Activated naive CD4-positive, alpha-beta T cell treated with anti-CD3 and anti-CD28 coated beads for 36 hours (primary cell): ENCODE measurements at regions not wholly inside any gene's neighbourhood (a gene's known extent, or its start where the extent isn't known, plus 50 kb on each side); places are given as distances from the start of the nearest gene placed in this dataset.

ENCODE experiments used
- CTCF ChIA-PET: fragments of 350-600 bp; sonication (Branson Sonifier 250); formaldehyde crosslinking; loops from one replicate; lab custom pipeline; 2021; ENCODE audit warnings: antibody characterized with exemption; lab: Charles Lee
- DNase-seq: peaks from one replicate; pipeline ENCODE4 v3.0.0-alpha.2; 2020
- H3K27ac Mint-ChIP-seq: one replicate; pipeline ENCODE4 v1.8.0; 2021; ENCODE audit warnings: mild to moderate bottlenecking, mixed read lengths
- H3K27me3 Mint-ChIP-seq: one replicate; pipeline ENCODE4 v1.8.0; 2021; ENCODE audit warnings: low read depth, mixed read lengths
- H3K36me3 Mint-ChIP-seq: one replicate; pipeline ENCODE4 v1.8.0; 2021; ENCODE audit warnings: low read depth, mixed read lengths
- H3K4me1 Mint-ChIP-seq: one replicate; pipeline ENCODE4 v1.8.0; 2021; ENCODE audit warnings: low read depth, mixed read lengths
- H3K4me3 Mint-ChIP-seq: one replicate; pipeline ENCODE4 v1.8.0; 2021; ENCODE audit warnings: mild to moderate bottlenecking, moderate library complexity, mixed read lengths
- H3K9me3 Mint-ChIP-seq: one replicate; pipeline ENCODE4 v1.8.0; 2021; ENCODE audit warnings: mixed read lengths
- intact Hi-C: fragments of 100-400 bp; cut with micrococcal nuclease; formaldehyde crosslinking; loops from one replicate; pipeline ENCODE4 v1.15.1; 2023

DNA sequence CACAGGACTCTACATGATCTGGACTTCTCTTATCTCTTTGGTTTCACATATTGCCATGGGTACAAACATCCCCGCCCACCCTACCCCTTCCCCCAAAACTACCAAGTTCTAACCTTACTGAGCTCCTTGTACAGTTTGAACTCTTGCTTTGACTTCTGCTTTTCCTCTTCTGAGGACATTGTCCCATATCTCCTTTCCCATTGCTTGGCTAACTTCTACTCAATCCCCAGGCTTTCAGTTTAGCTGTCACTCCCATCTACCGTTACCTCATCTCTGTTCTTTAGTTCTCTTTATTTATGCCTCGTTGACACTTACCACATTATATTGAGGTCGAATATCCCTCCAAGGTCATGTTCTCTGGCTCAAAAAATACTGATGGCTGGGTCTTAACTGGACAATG, 393.5 kb upstream of the CADM1 start:
- H3K9me3 Mint-ChIP-seq = peaks cover 2% of the 10 kb centered on the region
- no peak overlapping the region for H3K27ac Mint-ChIP-seq
- no peaks in the 10 kb centered on the region for H3K27me3 Mint-ChIP-seq
- no peak overlapping the region for H3K4me3 Mint-ChIP-seq
- H3K36me3 Mint-ChIP-seq = no peaks in the 10 kb centered on the region
- H3K4me1 Mint-ChIP-seq = no peaks in the 10 kb centered on the region
- DNase-seq = no peak
- intact Hi-C loops = no loop called here
- CTCF ChIA-PET = no interaction called here

GRCh38 chr11:115896084-115896483, 391.9 kb upstream of the CADM1 start:
- Mint-ChIP-seq H3K4me3 (no peak overlapping the region), H3K9me3 (no peaks in the 10 kb centered on the region), H3K27ac (no peak overlapping the region), H3K36me3 (no peaks in the 10 kb centered on the region), H3K27me3 (no peaks in the 10 kb centered on the region), H3K4me1 (no peaks in the 10 kb centered on the region)
- intact Hi-C loops = no loop called here
- CTCF ChIA-PET = no interaction called here
- no peak for DNase-seq

GRCh38 chr11:115895594-115895993, 391.4 kb upstream of the CADM1 start:
- no peaks in the 10 kb centered on the region for H3K36me3 Mint-ChIP-seq
- H3K27me3 Mint-ChIP-seq = no peaks in the 10 kb centered on the region
- intact Hi-C loops = no loop called here
- no peaks in the 10 kb centered on the region for H3K4me1 Mint-ChIP-seq
- DNase-seq = no peak
- peaks cover 3% of the 10 kb centered on the region for H3K9me3 Mint-ChIP-seq
- no peak overlapping the region for H3K4me3 Mint-ChIP-seq
- CTCF ChIA-PET = no interaction called here
- no peak overlapping the region for H3K27ac Mint-ChIP-seq

DNA sequence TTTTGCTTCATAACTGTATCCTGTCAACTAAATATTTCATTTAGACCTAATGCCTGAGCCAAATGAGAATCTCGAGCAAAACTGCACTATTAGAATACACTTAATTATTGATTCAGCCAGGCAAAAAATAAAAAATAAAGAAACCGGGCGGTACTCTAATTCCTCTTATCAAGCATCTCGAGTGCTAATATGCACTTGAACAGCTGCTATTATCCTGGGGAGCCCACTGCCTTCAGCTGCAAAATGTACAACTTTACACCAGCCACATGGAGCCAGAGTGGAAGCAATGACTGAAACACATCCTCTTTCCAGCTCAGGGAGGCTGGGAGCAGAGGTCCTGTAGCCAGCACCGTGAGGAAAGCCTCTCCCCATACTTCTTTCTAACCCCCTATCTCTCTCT, 390.0 kb upstream of the CADM1 start:
- no peaks in the 10 kb centered on the region for H3K4me1 Mint-ChIP-seq
- H3K27me3 Mint-ChIP-seq = no peaks in the 10 kb centered on the region
- CTCF ChIA-PET = no interaction called here
- H3K9me3 Mint-ChIP-seq = peaks cover 3% of the 10 kb centered on the region
- DNase-seq = no peak
- H3K4me3 Mint-ChIP-seq = no peak overlapping the region
- no peaks in the 10 kb centered on the region for H3K36me3 Mint-ChIP-seq
- intact Hi-C loops = no loop called here
- H3K27ac Mint-ChIP-seq = no peak overlapping the region

- Mint-ChIP-seq H3K27me3 (no peaks in the 10 kb centered on the region), H3K36me3 (no peaks in the 10 kb centered on the region), H3K4me3 (no peak overlapping the region), H3K4me1 (no peaks in the 10 kb centered on the region), H3K9me3 (peaks cover 3% of the 10 kb centered on the region), H3K27ac (no peak overlapping the region)
- intact Hi-C loops = no loop called here
- no peak for DNase-seq
- CTCF ChIA-PET = interaction anchor here (0.9 kb wide), 1 partner anchor 11 kb away, joined by 3 read pairs; no protein-coding TSS in a partner anchor
These were observed 389.4 kb upstream of the CADM1 start for GRCh38 chr11:115893461-115894099.

DNA sequence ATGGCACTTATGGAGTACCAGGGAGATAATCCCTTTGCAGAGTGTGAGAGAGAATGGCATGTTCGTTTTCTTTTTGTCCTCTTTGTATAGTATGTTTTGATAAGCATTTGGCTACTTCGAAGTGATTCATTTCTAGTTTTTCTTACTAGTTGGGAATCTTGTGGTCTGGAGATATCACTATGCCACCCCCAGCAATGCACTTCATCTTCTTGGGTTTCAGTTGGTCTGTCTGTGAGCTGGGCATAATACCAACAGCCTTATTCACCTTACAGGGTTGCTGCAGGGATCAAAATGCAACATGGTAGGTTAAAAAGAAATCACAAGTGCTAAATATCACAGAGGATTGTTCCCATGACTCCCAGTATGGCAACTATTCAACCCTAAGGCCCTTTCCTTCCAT, 387.8 kb upstream of the CADM1 start:
- H3K27me3 Mint-ChIP-seq = no peaks in the 10 kb centered on the region
- intact Hi-C loops = no loop called here
- no peaks in the 10 kb centered on the region for H3K36me3 Mint-ChIP-seq
- H3K4me3 Mint-ChIP-seq = no peak overlapping the region
- no peak overlapping the region for H3K27ac Mint-ChIP-seq
- H3K4me1 Mint-ChIP-seq = no peaks in the 10 kb centered on the region
- H3K9me3 Mint-ChIP-seq = peaks cover 3% of the 10 kb centered on the region
- CTCF ChIA-PET = no interaction called here
- DNase-seq = no peak

DNA sequence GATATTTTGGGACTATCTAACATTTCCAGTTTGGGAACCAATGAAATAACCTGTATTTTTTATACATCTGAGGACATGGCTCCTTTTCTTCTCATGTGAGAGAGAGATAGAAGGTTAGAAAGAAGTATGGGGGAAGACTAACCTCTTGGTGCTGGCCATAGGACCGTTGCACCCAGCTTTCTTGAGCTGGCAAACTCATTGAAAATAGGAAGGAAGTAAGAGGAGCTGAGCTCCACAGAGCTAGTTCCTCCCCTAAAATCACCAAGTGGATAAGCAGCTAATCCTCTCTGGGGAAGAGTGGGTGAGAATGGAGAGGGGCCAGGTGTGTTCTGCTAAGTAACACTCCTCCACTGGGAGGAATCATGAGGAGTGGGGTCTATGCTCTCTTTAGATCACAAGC, 387.4 kb upstream of the CADM1 start:
- CTCF ChIA-PET = no interaction called here
- intact Hi-C loops = no loop called here
- Mint-ChIP-seq H3K4me3 (no peak overlapping the region), H3K9me3 (peaks cover 3% of the 10 kb centered on the region), H3K4me1 (no peaks in the 10 kb centered on the region), H3K27ac (no peak overlapping the region), H3K36me3 (no peaks in the 10 kb centered on the region), H3K27me3 (no peaks in the 10 kb centered on the region)
- no peak for DNase-seq

- intact Hi-C loops = no loop called here
- DNase-seq = no peak
- peaks cover 3% of the 10 kb centered on the region for H3K9me3 Mint-ChIP-seq
- H3K36me3 Mint-ChIP-seq = no peaks in the 10 kb centered on the region
- H3K4me1 Mint-ChIP-seq = no peaks in the 10 kb centered on the region
- no peak overlapping the region for H3K4me3 Mint-ChIP-seq
- H3K27me3 Mint-ChIP-seq = no peaks in the 10 kb centered on the region
- no peak overlapping the region for H3K27ac Mint-ChIP-seq
- CTCF ChIA-PET = no interaction called here
These were observed 386.3 kb upstream of the CADM1 start for GRCh38 chr11:115890500-115890899.

DNA sequence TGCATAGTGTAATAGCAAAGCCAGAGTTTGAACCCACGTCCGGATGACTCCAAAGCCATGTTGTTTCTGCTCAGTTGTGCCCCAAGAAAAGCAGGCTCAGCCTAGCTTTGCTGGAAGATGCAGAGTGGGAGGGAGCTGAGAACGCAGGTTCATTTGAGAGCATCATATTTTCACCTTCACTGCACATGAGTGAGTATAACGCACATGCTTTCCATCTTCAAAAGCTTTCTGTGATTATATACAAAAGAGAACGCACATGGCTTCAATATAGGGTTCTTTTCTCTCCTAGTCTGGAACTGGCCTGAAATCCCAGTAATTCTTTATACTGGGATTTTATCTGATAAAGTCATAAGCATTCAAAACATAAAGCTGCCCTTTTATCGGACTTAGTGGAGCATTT, 385.5 kb upstream of the CADM1 start:
- Mint-ChIP-seq H3K27ac (no peak overlapping the region), H3K36me3 (no peaks in the 10 kb centered on the region), H3K9me3 (peaks cover 3% of the 10 kb centered on the region), H3K27me3 (no peaks in the 10 kb centered on the region), H3K4me1 (no peaks in the 10 kb centered on the region), H3K4me3 (no peak overlapping the region)
- intact Hi-C loops = no loop called here
- DNase-seq = no peak
- CTCF ChIA-PET = no interaction called here

GRCh38 chr11:115887727-115888126, 383.5 kb upstream of the CADM1 start:
- DNase-seq = no peak
- CTCF ChIA-PET = no interaction called here
- intact Hi-C loops = no loop called here
- Mint-ChIP-seq H3K36me3 (no peaks in the 10 kb centered on the region), H3K4me3 (no peak overlapping the region), H3K4me1 (no peaks in the 10 kb centered on the region), H3K27ac (no peak overlapping the region), H3K9me3 (peaks cover 5% of the 10 kb centered on the region), H3K27me3 (no peaks in the 10 kb centered on the region)

- Mint-ChIP-seq H3K36me3 (no peaks in the 10 kb centered on the region), H3K27me3 (no peaks in the 10 kb centered on the region), H3K27ac (no peak overlapping the region), H3K4me3 (no peak overlapping the region), H3K4me1 (no peaks in the 10 kb centered on the region), H3K9me3 (peaks cover 5% of the 10 kb centered on the region)
- intact Hi-C loops = no loop called here
- DNase-seq = no peak
- CTCF ChIA-PET = no interaction called here
These were observed 383.1 kb upstream of the CADM1 start for GRCh38 chr11:115887316-115887715.

DNA sequence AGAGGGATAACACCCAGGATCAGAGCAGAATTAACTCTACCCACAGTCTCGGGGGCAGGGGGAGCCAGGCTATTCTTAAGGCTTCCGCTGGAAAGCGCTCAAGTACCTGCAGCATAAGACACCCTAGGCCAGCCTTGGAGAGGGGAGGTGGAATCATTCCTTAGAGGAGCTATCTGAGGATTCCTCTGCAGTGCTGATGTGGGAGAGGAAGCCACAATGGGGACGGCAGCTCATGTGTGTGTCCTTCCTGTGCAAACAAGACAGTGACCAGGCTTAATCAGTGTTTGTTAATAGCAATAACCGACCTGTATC, 382.2 kb upstream of the CADM1 start:
- CTCF ChIA-PET = no interaction called here
- Mint-ChIP-seq H3K4me3 (no peak overlapping the region), H3K27me3 (no peaks in the 10 kb centered on the region), H3K36me3 (no peaks in the 10 kb centered on the region), H3K9me3 (peaks cover 10% of the 10 kb centered on the region), H3K4me1 (no peaks in the 10 kb centered on the region), H3K27ac (no peak overlapping the region)
- intact Hi-C loops = no loop called here
- DNase-seq = no peak

- no peaks in the 10 kb centered on the region for H3K27me3 Mint-ChIP-seq
- no peak overlapping the region for H3K4me3 Mint-ChIP-seq
- intact Hi-C loops = no loop called here
- CTCF ChIA-PET = interaction anchor here (0.5 kb wide), 1 partner anchor 352 kb away, joined by 5 read pairs; no protein-coding TSS in a partner anchor
- H3K9me3 Mint-ChIP-seq = peaks cover 11% of the 10 kb centered on the region
- no peaks in the 10 kb centered on the region for H3K4me1 Mint-ChIP-seq
- no peaks in the 10 kb centered on the region for H3K36me3 Mint-ChIP-seq
- no peak overlapping the region for H3K27ac Mint-ChIP-seq
- no peak for DNase-seq
These were observed 381.6 kb upstream of the CADM1 start for GRCh38 chr11:115885535-115886421.
